OCI-LY1 (cell line): ENCODE measurements at regions not wholly inside any gene's neighbourhood (a gene's known extent, or its start where the extent isn't known, plus 50 kb on each side); places are given as distances from the start of the nearest gene placed in this dataset.

Experiments used
- CTCF ChIP-seq: fragments of 200-600 bp; sonication (generic), shearing (Covaris generic); IDR thresholded peaks from 2 replicates; pipeline ENCODE4 v1.5.1; 2017; ENCODE audit warnings: mild to moderate bottlenecking, antibody characterized with exemption, low read length, moderate library complexity, mixed read lengths
- EZH2 ChIP-seq: fragments of 200-600 bp; sonication (generic), shearing (Covaris generic); IDR thresholded peaks from 2 replicates; pipeline ENCODE4 v1.8.0; 2017; ENCODE audit warnings: borderline replicate concordance, mixed run types, mild to moderate bottlenecking, antibody characterized with exemption, low read length, moderate library complexity, mixed read lengths

GRCh38 chr10:125334545-125334944 lies 174.2 kb upstream of the CTBP2 start:
- TF ChIP-seq CTCF = no peak
- TF ChIP-seq EZH2 = no peak
